GM19395 (cell line): ENCODE measurements at regions not wholly inside any gene's neighbourhood (a gene's known extent, or its start where the extent isn't known, plus 50 kb on each side); places are given as distances from the start of the nearest gene placed in this dataset.
"Not testable (repeated sequence)": the region's sequence is repeated elsewhere in the genome, so short reads cannot be mapped to it uniquely, and the experiment has no call there.

Source experiments
- ATAC-seq: cut with Tn5 transposase; IDR thresholded peaks from one replicate; pipeline ENCODE4 v1.9.1; 2021; ENCODE audit warnings: mild to moderate bottlenecking, moderate library complexity; ENCODE audit not compliant: unreplicated experiment

DNA sequence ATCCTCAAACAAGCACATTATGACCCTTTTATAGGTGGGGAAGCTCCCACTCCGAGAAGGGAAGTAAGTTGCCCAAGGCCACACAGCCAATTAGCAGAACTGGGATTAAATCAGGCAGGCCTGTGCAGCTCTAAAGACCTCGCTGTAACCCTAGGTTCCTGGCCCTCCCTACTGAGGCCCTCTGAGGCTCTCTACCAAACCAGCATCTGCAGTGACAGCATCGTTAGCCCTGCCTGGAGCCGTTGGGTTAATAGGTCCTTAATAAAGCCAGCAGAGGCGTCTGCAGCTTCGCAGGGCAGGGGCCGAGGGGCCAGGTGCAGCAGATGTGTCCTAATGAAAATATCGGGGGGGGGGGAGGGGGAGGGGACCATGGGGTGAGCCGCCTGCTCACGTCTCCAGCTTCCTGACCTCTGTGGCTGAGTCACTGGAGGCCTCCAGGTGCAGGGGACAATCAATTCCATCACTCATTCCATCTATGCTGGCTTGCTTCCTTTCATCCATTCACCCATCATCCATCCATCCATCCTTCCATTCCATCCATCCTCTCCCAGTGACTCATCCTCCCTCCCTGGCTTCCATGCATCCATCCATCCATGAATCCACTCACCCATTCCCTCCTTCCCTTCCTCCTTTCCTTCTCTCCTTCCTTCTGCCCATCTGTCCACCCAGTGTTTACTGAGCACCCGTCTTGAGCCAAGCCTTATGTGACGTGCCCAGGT lies 203.9 kb downstream of the C9orf50 start:
- no peak for ATAC-seq

DNA sequence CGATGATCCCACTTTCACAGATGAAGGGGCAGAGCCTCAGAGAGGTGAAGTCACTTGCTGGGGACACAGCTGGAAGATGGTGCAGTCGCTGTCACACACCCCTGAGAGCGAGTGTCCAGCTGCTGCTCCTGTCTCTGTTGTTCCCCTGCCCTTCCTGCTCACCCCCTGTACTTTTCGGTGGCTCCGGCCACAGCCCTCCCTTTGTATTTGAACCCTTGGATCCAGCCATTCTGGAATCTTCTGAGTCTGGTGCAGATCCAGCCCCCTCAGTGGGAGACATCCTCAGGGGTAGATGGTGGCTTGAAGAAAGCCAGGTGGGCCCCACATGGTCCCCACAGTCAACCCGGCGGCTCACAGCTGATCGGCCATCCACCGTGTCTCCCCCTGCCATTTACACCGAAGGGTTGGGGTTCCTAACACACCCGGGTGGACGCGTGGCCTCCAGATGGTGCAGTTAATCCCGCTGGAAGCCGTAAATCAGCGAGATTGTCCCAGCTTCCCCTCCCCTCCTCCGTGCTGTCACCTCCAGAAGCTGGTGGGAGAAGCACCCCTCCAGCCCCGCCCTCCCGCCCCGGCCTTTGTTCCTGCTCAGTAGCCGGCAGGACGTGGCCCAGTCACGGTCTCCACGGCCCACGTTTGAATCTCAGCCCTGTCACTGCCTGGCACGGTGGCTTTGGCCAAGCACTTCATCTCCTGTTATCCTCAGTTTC lies 204.8 kb downstream of the C9orf50 start:
- no peak for ATAC-seq

- no peak for ATAC-seq
These were observed 205.6 kb downstream of the C9orf50 start for GRCh38 chr9:129414993-129415941.

DNA sequence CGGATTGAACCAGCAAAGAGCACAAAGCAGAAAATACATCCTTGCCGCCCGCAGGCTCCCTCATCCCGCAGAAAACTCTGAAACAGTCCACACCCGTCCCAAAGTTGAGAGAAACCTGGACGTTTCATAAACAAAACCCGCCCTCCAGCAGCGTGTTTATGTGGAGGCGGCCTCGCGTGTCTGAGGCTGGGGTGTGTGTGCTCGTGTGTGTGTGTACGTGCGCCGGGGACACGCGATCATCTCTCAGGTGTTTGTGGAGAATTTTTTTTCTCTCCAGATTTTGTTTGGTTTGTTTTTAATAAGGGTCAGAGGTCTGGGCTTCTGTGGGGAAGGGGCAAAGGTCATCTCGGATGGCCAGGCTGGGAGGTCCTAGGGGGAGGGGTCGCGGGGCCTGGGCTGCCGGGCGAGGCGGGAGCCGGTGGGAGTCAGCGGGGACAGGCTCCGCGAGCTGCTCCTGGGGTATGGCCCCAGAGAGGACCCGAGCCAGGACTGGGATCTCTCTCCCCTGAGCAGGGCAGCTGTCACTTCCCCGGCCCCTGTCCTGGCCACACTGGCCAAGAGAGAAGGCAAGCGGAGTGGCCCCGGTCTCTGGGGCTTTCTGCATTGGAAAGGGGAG lies 206.4 kb downstream of the C9orf50 start:
- ATAC-seq = no peak

DNA sequence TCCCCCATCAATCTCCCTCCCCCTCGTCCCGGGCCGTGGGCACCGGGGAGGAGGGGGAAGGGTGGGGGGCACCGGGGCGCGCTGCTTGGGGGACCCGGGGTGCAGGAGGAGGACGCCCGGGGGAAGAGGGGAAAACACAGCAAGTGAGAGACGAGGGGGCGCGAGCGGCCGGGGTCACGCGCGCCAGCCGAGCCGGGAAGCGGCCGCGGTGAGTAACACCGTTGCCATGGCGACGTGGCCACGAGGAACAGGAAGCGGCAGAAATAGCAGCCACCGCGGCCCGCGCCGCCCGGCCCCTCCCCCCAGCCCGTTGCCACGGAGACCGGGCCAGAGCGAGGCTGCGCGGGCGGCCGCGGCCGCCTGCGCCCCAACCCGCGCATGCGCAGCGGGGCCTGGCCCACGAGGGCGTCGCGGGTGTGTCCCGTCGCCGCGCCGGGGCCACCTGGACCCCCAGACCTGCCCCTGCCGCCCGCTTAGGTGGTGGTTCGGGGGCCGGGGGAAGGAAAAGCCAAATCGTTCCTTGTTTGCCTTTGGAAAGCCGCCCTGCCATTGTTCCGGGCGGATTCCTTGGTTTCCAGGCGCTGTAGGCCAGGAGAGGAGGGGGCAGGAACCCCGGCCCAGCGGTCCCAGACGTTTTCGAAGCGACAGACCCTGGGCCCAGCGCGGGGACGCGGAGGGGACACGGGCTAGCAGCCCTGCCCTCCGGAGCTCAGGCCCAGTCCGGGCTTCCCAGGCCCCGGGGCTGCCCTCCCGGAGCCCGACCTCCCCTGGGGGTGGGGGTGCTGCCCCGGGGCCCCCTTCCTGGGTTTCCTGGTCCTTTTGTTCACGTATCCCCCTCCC lies 207.1 kb downstream of the C9orf50 start:
- ATAC-seq = peak; percentile 79

DNA sequence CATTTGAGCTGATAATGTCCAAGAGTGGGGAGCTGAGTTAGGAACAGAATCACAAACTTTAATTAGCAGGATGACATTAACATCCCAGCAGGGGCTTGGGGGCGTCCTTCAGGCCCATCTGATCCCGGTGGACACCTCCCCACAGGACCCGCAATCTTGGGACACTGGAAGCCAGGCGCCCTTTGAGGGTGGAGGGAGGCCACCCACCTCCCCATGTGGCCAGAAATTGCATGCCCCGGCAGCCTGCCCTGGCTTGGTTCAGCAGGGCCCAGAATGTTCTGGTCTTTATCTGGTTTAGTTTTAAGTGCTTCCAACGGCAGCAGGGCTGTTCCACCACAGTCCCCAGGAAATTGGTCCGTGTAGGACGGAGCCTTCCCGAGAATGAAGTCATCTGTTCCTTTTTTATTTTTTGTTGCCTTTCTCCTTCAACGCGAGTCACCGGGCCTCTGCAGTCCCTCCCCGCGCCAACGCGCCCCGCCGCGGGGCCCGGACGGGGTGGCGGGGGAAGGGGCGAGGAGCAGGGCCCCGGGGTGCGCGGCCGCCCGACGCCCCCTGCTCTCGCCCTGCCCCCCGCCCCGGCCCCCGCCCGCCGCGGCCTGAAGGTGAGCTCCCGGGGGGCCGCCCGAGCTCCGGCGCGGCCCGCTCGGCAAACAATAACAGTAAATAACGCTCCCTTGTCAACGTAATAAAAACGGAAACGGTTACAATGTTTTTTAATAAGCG lies 207.9 kb downstream of the C9orf50 start:
- ATAC-seq = peak; percentile 20

DNA sequence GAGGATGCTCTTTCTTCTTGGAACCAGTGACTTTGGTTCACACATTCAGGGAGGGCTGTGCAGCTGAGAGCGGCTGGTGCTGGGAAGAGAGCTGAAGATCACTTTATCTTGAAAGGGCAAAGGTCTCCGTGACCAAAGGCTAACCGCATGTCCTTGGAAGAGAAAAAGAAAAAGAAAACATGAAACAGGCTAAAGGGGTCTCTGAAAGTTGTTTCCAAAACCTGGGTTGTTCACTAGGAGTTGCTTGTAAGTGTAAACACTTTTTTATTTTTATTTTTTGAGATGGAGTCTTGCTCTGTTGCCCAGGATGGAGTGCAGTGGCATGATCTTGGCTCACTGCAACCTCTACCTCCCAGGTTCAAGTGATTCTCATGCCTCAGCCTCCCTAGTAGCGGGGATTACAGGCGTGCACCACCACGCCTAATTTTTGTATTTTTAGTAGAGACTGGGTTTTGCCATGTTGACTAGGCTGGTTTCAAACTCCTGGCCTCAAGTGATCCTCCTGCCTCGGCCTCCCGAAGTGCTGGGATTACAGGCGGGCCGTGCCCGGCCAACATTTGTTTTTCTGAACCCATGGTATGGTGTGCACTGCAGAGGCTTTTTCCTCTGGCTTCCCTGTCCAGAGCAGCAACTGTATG lies 208.6 kb downstream of the C9orf50 start:
- ATAC-seq = not testable (repeated sequence)

- no peak for ATAC-seq
These were observed 209.3 kb downstream of the C9orf50 start for GRCh38 chr9:129411501-129412175.

DNA sequence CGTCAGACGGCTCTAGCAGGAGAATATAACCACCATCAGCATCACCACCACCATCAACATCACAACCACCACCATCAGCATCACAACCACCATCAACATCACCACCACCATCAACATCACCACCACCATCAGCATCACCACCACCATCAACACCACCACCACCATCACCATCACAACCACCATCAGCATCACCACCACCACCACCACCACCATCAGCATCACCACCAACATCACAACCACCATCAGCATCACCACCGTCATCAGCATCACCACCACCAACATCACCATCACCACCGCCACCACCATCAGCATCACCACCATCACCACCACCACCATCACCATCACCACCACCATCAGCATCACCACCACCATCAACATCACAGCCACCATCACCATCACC lies 210.7 kb downstream of the C9orf50 start:
- no peak for ATAC-seq

GRCh38 chr9:129408535-129409215 lies 212.2 kb downstream of the C9orf50 start:
- ATAC-seq = no peak

- ATAC-seq = no peak
These were observed 212.9 kb downstream of the C9orf50 start for GRCh38 chr9:129407905-129408452.

DNA sequence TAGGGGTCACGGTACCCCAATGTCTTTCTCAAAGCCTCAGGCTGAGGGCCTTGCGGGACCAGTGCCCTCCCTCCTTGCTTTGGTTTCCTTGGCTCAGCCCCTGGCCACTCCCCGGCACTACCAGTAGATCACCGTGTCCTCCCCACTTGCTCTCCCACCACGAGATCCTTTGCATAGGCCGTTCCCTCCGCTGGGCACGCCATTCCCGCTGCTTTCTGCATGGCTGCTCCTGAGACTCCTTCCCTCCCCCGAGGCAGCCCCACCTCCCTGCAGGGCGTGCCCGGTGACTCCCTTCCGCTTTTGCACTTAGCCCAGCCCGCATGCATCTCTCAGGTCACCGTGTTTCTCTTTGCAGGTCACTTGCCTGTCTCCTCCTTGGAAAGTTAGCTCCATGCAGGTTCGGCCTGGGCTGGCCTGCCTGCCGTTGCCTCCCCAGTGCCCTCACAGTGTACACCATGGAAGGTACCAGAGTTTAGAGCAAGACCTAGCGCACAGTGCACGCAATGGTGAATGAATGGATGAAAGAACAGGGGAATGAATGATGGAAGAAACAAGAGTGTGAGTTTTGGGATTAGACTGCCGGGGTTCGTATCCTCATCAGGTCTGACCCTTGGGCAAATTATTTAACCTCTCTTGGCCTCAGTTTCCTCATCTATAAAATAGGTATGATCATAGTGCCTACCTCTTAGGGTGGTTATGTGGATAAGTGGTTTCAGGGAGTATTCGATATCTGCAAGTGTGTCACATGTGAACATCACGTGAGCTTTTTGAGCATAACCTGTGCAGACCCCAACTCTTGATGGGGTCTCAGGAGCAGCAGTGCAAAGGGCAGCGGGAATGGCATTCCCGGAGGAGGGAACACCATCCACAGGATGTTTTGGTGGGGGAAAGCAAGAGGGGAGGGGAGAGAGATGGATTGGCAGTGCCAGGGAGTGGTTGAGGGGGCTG lies 214.3 kb downstream of the C9orf50 start:
- ATAC-seq = no peak

DNA sequence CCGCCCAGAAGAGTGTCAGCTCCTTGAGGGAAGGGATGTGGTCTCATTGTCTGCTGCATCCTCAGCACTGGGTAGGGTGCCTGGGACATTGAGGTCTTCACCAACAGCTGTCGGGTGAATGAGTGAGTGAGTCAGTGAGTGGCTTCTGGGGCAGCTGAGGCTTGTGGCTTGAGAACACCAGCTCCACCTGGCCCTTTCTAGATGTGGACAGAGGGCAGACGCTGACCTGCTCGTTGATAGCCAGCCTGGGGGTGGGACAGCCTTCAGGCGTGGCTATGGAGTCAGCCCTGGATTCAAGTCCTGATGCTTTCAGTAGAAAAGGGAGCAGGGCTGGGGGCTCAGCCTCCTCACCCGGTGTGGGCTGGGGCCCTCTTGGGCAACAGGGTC lies 215.1 kb downstream of the C9orf50 start:
- no peak for ATAC-seq

DNA sequence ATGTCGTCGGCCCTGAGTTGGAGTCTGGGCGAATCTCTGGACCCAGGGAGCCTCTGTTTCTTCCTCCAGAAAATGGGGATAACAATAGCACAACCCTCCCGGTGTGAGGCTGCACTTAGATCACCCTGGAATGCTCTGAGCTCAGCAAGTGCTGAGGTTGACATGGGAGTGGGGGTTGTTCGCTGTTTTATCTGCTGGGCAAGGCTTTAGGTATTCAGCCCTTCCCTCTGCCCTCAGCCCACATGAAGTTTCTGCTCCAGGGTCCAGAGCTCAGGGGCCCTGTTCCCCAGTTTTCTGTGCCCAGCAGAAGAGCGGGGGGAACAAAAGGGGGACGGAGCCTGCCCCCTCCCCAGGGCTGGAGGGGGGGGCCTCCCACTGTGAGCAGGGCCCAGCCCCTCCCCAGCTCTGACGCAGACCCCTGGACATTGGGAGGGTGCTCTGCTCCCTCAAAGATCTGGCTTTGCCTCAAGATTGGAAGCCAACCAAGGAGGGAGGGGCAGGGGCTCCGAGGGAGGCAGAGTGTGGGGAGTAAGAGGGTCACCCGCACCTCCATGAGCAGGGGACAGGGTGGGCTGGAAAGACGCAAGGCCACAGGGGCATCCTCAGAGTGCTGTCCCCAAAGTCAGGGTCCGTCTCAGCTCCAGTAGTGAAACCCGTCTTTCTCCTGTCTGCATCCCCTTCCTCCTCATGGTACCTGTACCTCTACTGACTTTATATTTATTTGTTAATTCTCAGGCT lies 215.6 kb downstream of the C9orf50 start:
- ATAC-seq = no peak

- no peak for ATAC-seq
These were observed 216.3 kb downstream of the C9orf50 start for GRCh38 chr9:129404621-129405020.
